ENCODE measurements at regions not wholly inside any gene's neighbourhood (a gene's known extent, or its start where the extent isn't known, plus 50 kb on each side); places are given as distances from the start of the nearest gene placed in this dataset.

- TF ChIP-seq SUZ12 (IDR thresholded peaks at IDR 0.05), result no peak
- no peak for TF ChIP-seq BHLHE40 (IDR thresholded peaks at IDR 0.05; ENCODE audit: borderline replicate concordance)
- TF ChIP-seq FOXA1 (IDR thresholded peaks at IDR 0.05), result no peak
- no peak for TF ChIP-seq FOXM1 (IDR thresholded peaks at IDR 0.05; ENCODE audit: borderline replicate concordance)
- TF ChIP-seq ZNF384 (IDR thresholded peaks at IDR 0.05), result no peak
- TF ChIP-seq FOXK2 (IDR thresholded peaks at IDR 0.05), result no peak
Measured at GRCh38 chr6:150685860-150686259, 86.2 kb downstream of the PLEKHG1 start.
